ENCODE measurements at regions not wholly inside any gene's neighbourhood (a gene's known extent, or its start where the extent isn't known, plus 50 kb on each side); places are given as distances from the start of the nearest gene placed in this dataset.
"Not testable (repeated sequence)": the region's sequence is repeated elsewhere in the genome, so short reads cannot be mapped to it uniquely, and the experiment has no call there.

- no peak for DNase-seq
Observed at GRCh38 chr2:23015651-23016200, 369.3 kb upstream of the KLHL29 start.

GRCh38 chr2:23019476-23019875, 365.5 kb upstream of the KLHL29 start:
- DNase-seq = no peak

GRCh38 chr2:23020659-23021058, 364.3 kb upstream of the KLHL29 start:
- no peak for DNase-seq

GRCh38 chr2:23021311-23022120, 363.5 kb upstream of the KLHL29 start:
- DNase-seq = no peak

GRCh38 chr2:23023722-23024121, 361.3 kb upstream of the KLHL29 start:
- DNase-seq = no peak

- DNase-seq = no peak
Observed at GRCh38 chr2:23026671-23027070, 358.3 kb upstream of the KLHL29 start.

- no peak for DNase-seq
Observed at GRCh38 chr2:23027396-23027795, 357.6 kb upstream of the KLHL29 start.

- DNase-seq = no peak
Observed at GRCh38 chr2:23028106-23028505, 356.9 kb upstream of the KLHL29 start.

- no peak for DNase-seq
Observed at GRCh38 chr2:23029111-23029510, 355.9 kb upstream of the KLHL29 start.

GRCh38 chr2:23029951-23030350, 355.0 kb upstream of the KLHL29 start:
- DNase-seq = no peak

GRCh38 chr2:23034996-23035395, 350.0 kb upstream of the KLHL29 start:
- DNase-seq = no peak

- no peak for DNase-seq
Observed at GRCh38 chr2:23036629-23037028, 348.4 kb upstream of the KLHL29 start.

- no peak for DNase-seq
Observed at GRCh38 chr2:23037596-23037995, 347.4 kb upstream of the KLHL29 start.

GRCh38 chr2:23041443-23041842, 343.5 kb upstream of the KLHL29 start:
- DNase-seq = no peak

GRCh38 chr2:23042216-23042906, 342.6 kb upstream of the KLHL29 start:
- no peak for DNase-seq

GRCh38 chr2:23050388-23050787, 334.6 kb upstream of the KLHL29 start:
- no peak for DNase-seq

GRCh38 chr2:23053601-23054000, 331.4 kb upstream of the KLHL29 start:
- no peak for DNase-seq

- DNase-seq = no peak
Observed at GRCh38 chr2:23055251-23055650, 329.7 kb upstream of the KLHL29 start.

GRCh38 chr2:23056846-23057245, 328.1 kb upstream of the KLHL29 start:
- not testable (repeated sequence) for DNase-seq

- no peak for DNase-seq
Observed at GRCh38 chr2:23058435-23058834, 326.5 kb upstream of the KLHL29 start.

GRCh38 chr2:23065210-23065609, 319.8 kb upstream of the KLHL29 start:
- no peak for DNase-seq

GRCh38 chr2:23065936-23066335, 319.0 kb upstream of the KLHL29 start:
- DNase-seq = no peak

- DNase-seq = no peak
Observed at GRCh38 chr2:23066686-23067085, 318.3 kb upstream of the KLHL29 start.

- DNase-seq = no peak
Observed at GRCh38 chr2:23069156-23069555, 315.8 kb upstream of the KLHL29 start.
